Suprapubic skin (tissue), 4 donors: ENCODE measurements at regions not wholly inside any gene's neighbourhood (a gene's known extent, or its start where the extent isn't known, plus 50 kb on each side); places are given as distances from the start of the nearest gene placed in this dataset.

Experiments
- CTCF ChIP-seq, 2 donors: fragments of 200-600 bp in 1 of 2; fragments of 450-650 bp in 1 of 2; sonication (generic) in 1 of 2; IDR thresholded peaks; one replicate each; pipeline ENCODE4 v1.5.1; 2016 to 2019; ENCODE audit warnings: antibody characterized with exemption in 2 of 2, mild to moderate bottlenecking in 1 of 2, moderate library complexity in 1 of 2
- EP300 ChIP-seq: sonication (generic); formaldehyde crosslinking; IDR thresholded peaks from one replicate; pipeline ENCODE4 v1.6.1; 2017; ENCODE audit warnings: antibody characterized with exemption
- POLR2A ChIP-seq, 2 donors: fragments of 450-650 bp; IDR thresholded peaks; one replicate each; pipeline ENCODE4 v1.6.1; 2017; ENCODE audit warnings: antibody characterized with exemption in 2 of 2, mild to moderate bottlenecking in 2 of 2, moderate library complexity in 2 of 2
- POLR2AphosphoS5 ChIP-seq, 3 donors: sonication (generic); formaldehyde crosslinking; IDR thresholded peaks; one replicate each; pipeline ENCODE4 v1.6.1; 2017; ENCODE audit warnings: antibody characterized with exemption in 3 of 3

DNA sequence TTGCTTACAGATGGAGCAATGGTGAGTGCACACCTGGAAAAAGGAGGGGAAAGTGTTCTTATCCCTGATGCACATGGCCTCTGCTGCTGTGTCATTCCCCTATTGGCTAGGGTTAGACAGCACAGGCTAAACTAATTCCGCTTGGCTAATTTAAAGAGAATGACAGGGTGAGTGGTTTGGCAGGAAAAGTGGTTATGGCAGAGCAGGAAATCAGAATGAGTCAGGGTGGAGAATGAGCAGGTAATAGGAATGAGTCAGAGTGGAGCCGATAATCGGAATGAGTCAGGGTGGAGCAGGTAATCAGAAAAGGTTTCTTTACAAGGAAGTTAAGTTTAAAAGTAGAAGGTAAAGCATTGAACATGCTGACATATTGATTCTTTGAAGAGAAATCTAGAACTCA is 355.5 kb upstream of the HTR1E start:
- no peak for TF ChIP-seq CTCF (IDR thresholded peaks at IDR 0.05)
- TF ChIP-seq POLR2A (IDR thresholded peaks at IDR 0.05) = no peak
- TF ChIP-seq POLR2AphosphoS5 (IDR thresholded peaks at IDR 0.05) = no peak
- TF ChIP-seq EP300 = no peak
